ENCODE measurements at regions not wholly inside any gene's neighbourhood (a gene's known extent, or its start where the extent isn't known, plus 50 kb on each side); places are given as distances from the start of the nearest gene placed in this dataset.

GRCh38 chrX:122501652-122502051, 682.4 kb upstream of the GRIA3 start:
- no peak for DNase-seq (ENCODE audit: low read depth in 2 of 3, low spot score in 2 of 3)

GRCh38 chrX:122504026-122504425, 680.1 kb upstream of the GRIA3 start:
- no peak for DNase-seq (ENCODE audit: low read depth in 2 of 3, low spot score in 2 of 3)

GRCh38 chrX:122512561-122513072, 671.5 kb upstream of the GRIA3 start:
- no peak for DNase-seq (ENCODE audit: low read depth in 2 of 3, low spot score in 2 of 3)

GRCh38 chrX:122517786-122518185, 666.3 kb upstream of the GRIA3 start:
- no peak for DNase-seq (ENCODE audit: low read depth in 2 of 3, low spot score in 2 of 3)

GRCh38 chrX:122545778-122546177, 638.3 kb upstream of the GRIA3 start:
- DNase-seq (ENCODE audit: low read depth in 2 of 3, low spot score in 2 of 3): no peak

- DNase-seq (ENCODE audit: low read depth in 2 of 3, low spot score in 2 of 3): no peak
Measured at GRCh38 chrX:122546269-122546668, 637.8 kb upstream of the GRIA3 start.

- DNase-seq (ENCODE audit: low read depth in 2 of 3, low spot score in 2 of 3): no peak
Measured at GRCh38 chrX:122552286-122552800, 631.7 kb upstream of the GRIA3 start.

GRCh38 chrX:122555925-122556324, 628.2 kb upstream of the GRIA3 start:
- DNase-seq (ENCODE audit: low read depth in 2 of 3, low spot score in 2 of 3): no peak

- no peak for DNase-seq (ENCODE audit: low read depth in 2 of 3, low spot score in 2 of 3)
Measured at GRCh38 chrX:122565952-122566351, 618.1 kb upstream of the GRIA3 start.

- DNase-seq (ENCODE audit: low read depth in 2 of 3, low spot score in 2 of 3): no peak
Measured at GRCh38 chrX:122566401-122566800, 617.7 kb upstream of the GRIA3 start.

- no peak for DNase-seq (ENCODE audit: low read depth in 2 of 3, low spot score in 2 of 3)
Measured at GRCh38 chrX:122567911-122568310, 616.2 kb upstream of the GRIA3 start.

GRCh38 chrX:122572461-122572860, 611.6 kb upstream of the GRIA3 start:
- no peak for DNase-seq (ENCODE audit: low read depth in 2 of 3, low spot score in 2 of 3)

- no peak for DNase-seq (ENCODE audit: low read depth in 2 of 3, low spot score in 2 of 3)
Measured at GRCh38 chrX:122579036-122579435, 605.0 kb upstream of the GRIA3 start.

- no peak for DNase-seq (ENCODE audit: low read depth in 2 of 3, low spot score in 2 of 3)
Measured at GRCh38 chrX:122579526-122579925, 604.6 kb upstream of the GRIA3 start.

- no peak for DNase-seq (ENCODE audit: low read depth in 2 of 3, low spot score in 2 of 3)
Measured at GRCh38 chrX:122582280-122582974, 601.7 kb upstream of the GRIA3 start.

GRCh38 chrX:122582975-122583305, 601.1 kb upstream of the GRIA3 start:
- no peak for DNase-seq (ENCODE audit: low read depth in 2 of 3, low spot score in 2 of 3)

GRCh38 chrX:122583551-122583950, 600.5 kb upstream of the GRIA3 start:
- DNase-seq (ENCODE audit: low read depth in 2 of 3, low spot score in 2 of 3): no peak

GRCh38 chrX:122584981-122585380, 599.1 kb upstream of the GRIA3 start:
- DNase-seq (ENCODE audit: low read depth in 2 of 3, low spot score in 2 of 3): no peak

- DNase-seq (ENCODE audit: low read depth in 2 of 3, low spot score in 2 of 3): no peak
Measured at GRCh38 chrX:122586831-122587230, 597.2 kb upstream of the GRIA3 start.

- no peak for DNase-seq (ENCODE audit: low read depth in 2 of 3, low spot score in 2 of 3)
Measured at GRCh38 chrX:122591546-122591945, 592.5 kb upstream of the GRIA3 start.

GRCh38 chrX:122596998-122597397, 587.1 kb upstream of the GRIA3 start:
- DNase-seq (ENCODE audit: low read depth in 2 of 3, low spot score in 2 of 3): no peak

- no peak for DNase-seq (ENCODE audit: low read depth in 2 of 3, low spot score in 2 of 3)
Measured at GRCh38 chrX:122622795-122623194, 561.3 kb upstream of the GRIA3 start.

GRCh38 chrX:122625239-122625638, 558.8 kb upstream of the GRIA3 start:
- no peak for DNase-seq (ENCODE audit: low read depth in 2 of 3, low spot score in 2 of 3)

All from activated CD8-positive, alpha-beta memory T cell treated with anti-CD3 and anti-CD28 coated beads for 48 hours (primary cell).